Psoas muscle (tissue), 7 donors: ENCODE measurements at regions not wholly inside any gene's neighbourhood (a gene's known extent, or its start where the extent isn't known, plus 50 kb on each side); places are given as distances from the start of the nearest gene placed in this dataset.

ENCODE experiments used
- ATAC-seq, 4 donors: fragments of 200-7000 bp; cut with Tn5 transposase; one replicate each; pipeline ENCODE4 v1.9.1; 2020; ENCODE audit warnings: moderate library complexity in 3 of 4, mild to moderate bottlenecking in 2 of 4
- DNase-seq, 2 donors: peaks; one replicate each; pipeline ENCODE4 v3.0.0-alpha.2; 2020
- H3K27ac ChIP-seq: fragments of 200-600 bp; one replicate; pipeline ENCODE4 v1.8.0; 2022
- H3K27me3 ChIP-seq, 3 donors: fragments of 200-600 bp in 1 of 3; one replicate each; pipeline versions ENCODE4 v1.6.1 to v1.8.0; 2013 to 2022; ENCODE audit warnings: low read length in 2 of 3, mild to moderate bottlenecking in 2 of 3, moderate library complexity in 1 of 3; ENCODE audit not compliant: insufficient read depth in 3 of 3
- H3K36me3 ChIP-seq, 2 donors: fragments of 200-600 bp in 1 of 2; one replicate each; pipeline versions ENCODE4 v1.6.1 to v1.8.0; 2013 to 2022; ENCODE audit warnings: low read depth in 1 of 2, mild to moderate bottlenecking in 1 of 2, moderate library complexity in 1 of 2; ENCODE audit not compliant: insufficient read depth in 1 of 2
- H3K4me1 ChIP-seq: fragments of 200-600 bp; one replicate; pipeline ENCODE4 v1.8.0; 2022
- H3K4me3 ChIP-seq: fragments of 200-600 bp; one replicate; pipeline ENCODE4 v1.8.0; 2022; ENCODE audit warnings: mild to moderate bottlenecking
- H3K9me3 ChIP-seq: fragments of 200-600 bp; one replicate; pipeline ENCODE4 v1.8.0; 2022
- WGBS, 3 donors: extraction: QIAGEN DNeasy Blood & Tissue Kit; methylation state at CpG; one replicate each; pipeline versions ENCODE4 v1.1.6 to v1.1.7; 2013; 5-methylcytosine and 5-hydroxymethylcytosine counted together
- intact Hi-C, 2 donors: fragments of 100-400 bp; cut with DNase I; formaldehyde crosslinking; loops; one replicate each; pipeline versions ENCODE4 v1.11.0 to v1.14.2; 2022
- TF ChIP-seq, protein P1 (sequence below): fragments of 200-600 bp; IDR thresholded peaks from one replicate; pipeline ENCODE4 v1.8.0; 2022; ENCODE audit warnings: antibody characterized with exemption
- donor health status: healthy with polysubstance abuse.
- donor health status: DM: no; HTN: no; CAD: no; lungs with moderate emphysema.
- donor health status: Bipolar disorder and iron deficiency.
- donor health status: healthy.
- donor health status: DM: yes; HTN: yes; CAD: no.
- donor health status: DM: no; HTN: no; CAD: no.
- donor health status: DM: yes; HTN: yes; CAD: no.

GRCh38 chr20:4095639-4096038 lies 53.0 kb upstream of the SMOX start:
- DNase-seq (no peak), ATAC-seq (no peak)
- H3K4me3 ChIP-seq = no peak overlapping the region
- WGBS, 3 donors = 44 to 70% (median 67%) methylated on average over 2 of the region's 2 CpGs
- H3K4me1 ChIP-seq = no peaks in the 10 kb centered on the region
- intact Hi-C loops = no loop called here
- no peak overlapping the region for H3K27ac ChIP-seq
- no peaks in the 10 kb centered on the region for H3K36me3 ChIP-seq
- H3K27me3 ChIP-seq = no peaks in the 10 kb centered on the region
- no peaks in the 10 kb centered on the region for H3K9me3 ChIP-seq
- TF ChIP-seq, protein P1, sequence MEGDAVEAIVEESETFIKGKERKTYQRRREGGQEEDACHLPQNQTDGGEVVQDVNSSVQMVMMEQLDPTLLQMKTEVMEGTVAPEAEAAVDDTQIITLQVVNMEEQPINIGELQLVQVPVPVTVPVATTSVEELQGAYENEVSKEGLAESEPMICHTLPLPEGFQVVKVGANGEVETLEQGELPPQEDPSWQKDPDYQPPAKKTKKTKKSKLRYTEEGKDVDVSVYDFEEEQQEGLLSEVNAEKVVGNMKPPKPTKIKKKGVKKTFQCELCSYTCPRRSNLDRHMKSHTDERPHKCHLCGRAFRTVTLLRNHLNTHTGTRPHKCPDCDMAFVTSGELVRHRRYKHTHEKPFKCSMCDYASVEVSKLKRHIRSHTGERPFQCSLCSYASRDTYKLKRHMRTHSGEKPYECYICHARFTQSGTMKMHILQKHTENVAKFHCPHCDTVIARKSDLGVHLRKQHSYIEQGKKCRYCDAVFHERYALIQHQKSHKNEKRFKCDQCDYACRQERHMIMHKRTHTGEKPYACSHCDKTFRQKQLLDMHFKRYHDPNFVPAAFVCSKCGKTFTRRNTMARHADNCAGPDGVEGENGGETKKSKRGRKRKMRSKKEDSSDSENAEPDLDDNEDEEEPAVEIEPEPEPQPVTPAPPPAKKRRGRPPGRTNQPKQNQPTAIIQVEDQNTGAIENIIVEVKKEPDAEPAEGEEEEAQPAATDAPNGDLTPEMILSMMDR = no peak

DNA sequence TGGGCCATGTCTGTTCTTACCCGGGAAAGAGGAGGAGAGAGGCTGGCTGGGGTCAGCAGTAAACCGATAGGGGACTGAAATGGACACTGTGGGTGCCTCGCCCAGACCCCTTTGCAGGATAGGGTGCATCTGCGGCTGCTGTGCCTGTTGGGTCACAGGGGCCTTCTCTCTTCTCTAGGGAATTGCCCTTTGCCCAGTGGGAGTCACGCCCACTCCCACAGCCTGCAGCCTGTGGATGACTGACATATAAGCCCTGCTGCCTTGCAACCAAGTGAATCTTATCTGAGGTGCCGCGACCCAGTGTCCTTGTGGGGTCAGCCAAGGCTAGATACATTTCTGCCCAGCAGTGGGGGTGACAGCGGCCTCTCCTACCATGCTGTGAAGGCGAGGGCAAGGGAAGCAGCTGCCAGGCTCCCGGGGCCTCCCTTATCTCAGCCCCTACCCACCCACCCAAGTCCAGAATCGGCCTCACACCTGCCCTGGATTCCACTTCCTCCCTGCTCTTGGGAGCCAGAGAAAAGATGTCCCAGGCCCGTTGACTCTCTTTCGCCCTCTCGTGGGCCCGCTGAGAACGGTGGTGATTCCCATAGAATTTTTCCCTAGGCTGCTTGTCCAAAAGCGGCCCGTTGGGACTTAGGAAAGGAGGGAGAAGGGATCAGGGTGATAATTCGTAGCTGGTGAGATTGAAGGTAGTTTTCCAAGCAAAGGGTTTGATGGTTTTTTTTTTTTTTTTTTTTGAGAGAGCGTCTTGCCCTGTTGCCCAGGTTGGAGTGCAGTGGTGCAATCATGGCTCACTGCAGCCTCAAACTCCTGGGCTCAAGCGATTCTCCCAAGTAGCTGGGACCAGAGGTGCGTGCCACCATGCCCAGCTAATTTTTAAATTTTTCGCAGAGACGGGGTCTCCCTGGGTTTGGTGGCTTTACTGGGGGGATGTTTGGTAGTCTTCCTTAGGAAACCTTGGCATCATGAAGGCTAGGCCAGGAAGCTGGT lies 56.8 kb upstream of the SMOX start:
- intact Hi-C loops = no loop called here
- WGBS, 3 donors = 49 to 53% (median 52%) methylated on average over 24 of the region's 24 CpGs
- Histone ChIP-seq H3K4me3 (no peak overlapping the region), H3K27me3 (no peaks in the 10 kb centered on the region), H3K27ac (peak overlapping the region; percentile 12), H3K4me1 (no peaks in the 10 kb centered on the region), H3K9me3 (no peaks in the 10 kb centered on the region), H3K36me3 (no peaks in the 10 kb centered on the region)
- ATAC-seq = peak in 3 of 4 donors; percentile 54 to 69 (median 67)
- TF ChIP-seq, protein P1 = peak; percentile 52
- peak; percentile 56 to 72 for DNase-seq

DNA sequence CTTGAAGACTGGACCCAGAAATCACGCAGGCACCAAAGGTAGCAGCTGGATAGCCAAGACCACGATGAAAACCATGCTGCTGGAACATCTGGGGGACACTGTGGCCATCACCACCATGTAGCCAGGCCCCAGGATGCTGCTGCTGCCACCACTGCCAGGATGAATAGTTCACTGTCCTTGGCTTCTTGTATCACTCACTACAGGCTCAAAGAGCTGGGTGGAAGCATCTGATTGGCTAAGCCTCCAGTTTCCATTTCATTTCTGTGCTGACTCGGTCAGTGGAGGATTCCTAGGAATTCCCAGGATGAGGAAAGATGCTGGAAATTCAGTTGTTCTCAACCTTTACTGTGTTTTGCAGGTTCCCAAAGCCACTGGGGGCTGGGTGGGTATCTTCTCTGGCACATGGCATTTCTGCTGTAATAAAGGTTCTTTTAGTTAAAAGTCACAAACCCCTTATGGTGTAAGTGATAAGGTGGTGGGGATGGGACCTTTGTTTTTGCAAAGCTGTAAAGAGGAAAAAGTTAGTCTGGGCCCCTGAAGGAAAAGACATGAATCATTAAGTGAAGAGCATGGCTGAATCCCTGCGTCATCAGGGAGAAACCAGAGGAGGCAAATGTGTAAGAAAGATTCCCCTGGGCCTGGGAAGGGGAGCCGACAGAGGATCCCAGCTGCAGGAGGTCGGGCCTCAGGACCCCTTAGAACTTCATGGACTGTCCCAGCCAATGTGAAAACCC lies 57.7 kb upstream of the SMOX start:
- 63 to 69% (median 65%) methylated on average over 6 of the region's 6 CpGs for WGBS, 3 donors
- Histone ChIP-seq H3K27ac (no peak overlapping the region), H3K9me3 (no peaks in the 10 kb centered on the region), H3K27me3 (no peaks in the 10 kb centered on the region), H3K4me1 (no peaks in the 10 kb centered on the region), H3K4me3 (no peak overlapping the region), H3K36me3 (no peaks in the 10 kb centered on the region)
- intact Hi-C loops = no loop called here
- TF ChIP-seq, protein P1 = no peak
- DNase-seq (no peak), ATAC-seq (peak in 1 of 4 donors; percentile 17)

DNA sequence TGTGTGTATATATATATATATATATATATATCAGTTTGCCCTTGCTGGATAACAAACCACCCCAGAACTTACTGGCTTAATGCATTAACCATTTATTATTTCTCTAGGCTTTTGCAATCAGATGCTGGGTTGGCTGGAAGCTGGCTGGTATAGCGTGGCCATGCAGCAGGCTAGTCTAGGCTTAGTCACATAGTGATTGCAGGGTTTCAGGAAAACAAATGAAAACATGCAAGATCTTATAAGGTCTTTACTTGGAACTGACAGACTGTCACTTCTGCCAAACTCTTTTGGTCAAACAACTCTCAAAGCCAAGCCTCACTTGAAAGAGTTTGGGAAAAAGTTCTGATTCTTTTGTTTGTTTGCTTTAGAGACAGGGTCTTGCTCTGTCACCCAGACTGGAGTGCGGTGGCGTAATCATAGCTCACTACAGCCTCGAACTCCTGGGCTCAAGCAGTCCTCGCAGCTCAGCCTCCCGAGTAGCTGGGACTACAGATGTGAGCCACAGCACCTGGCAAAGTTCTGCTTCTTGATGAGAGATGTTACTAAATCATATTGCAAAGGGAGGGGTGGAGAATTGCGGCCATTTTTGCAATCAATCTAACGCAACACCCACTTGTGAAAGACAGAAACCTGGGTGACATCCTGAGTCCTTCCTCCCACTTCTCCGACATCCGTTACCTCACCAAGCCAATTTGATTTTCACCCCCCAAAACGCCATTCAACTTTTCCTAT lies 58.7 kb upstream of the SMOX start:
- Histone ChIP-seq H3K4me3 (no peak overlapping the region), H3K27ac (no peak overlapping the region), H3K27me3 (no peaks in the 10 kb centered on the region), H3K4me1 (peaks cover 3% of the 10 kb centered on the region), H3K36me3 (no peaks in the 10 kb centered on the region), H3K9me3 (no peaks in the 10 kb centered on the region)
- DNase-seq (no peak), ATAC-seq (no peak)
- TF ChIP-seq, protein P1 = no peak
- WGBS, 3 donors = 85 to 88% (median 86%) methylated on average over 11 of the region's 11 CpGs
- intact Hi-C loops = loop anchor here (5.0 to 10.0 kb wide), 6 partner anchors 155 to 415 kb away; partner anchors contain the start of genes CENPB (in 2 of the 2), PANK2 (in 1 of the 2) and SPEF1 (in 1 of the 2)
